GM23248 (cell line): ENCODE measurements at regions not wholly inside any gene's neighbourhood (a gene's known extent, or its start where the extent isn't known, plus 50 kb on each side); places are given as distances from the start of the nearest gene placed in this dataset.

Experiments
- DNase-seq: peaks from one replicate; pipeline ENCODE4 v3.0.0-alpha.2; 2015
- H2AFZ ChIP-seq: fragments of 200-600 bp; sonication (generic); 2 replicates; pipeline ENCODE4 v1.6.1; 2016; ENCODE audit warnings: antibody characterized with exemption
- H3F3A ChIP-seq: fragments of 200-600 bp; sonication (generic); 2 replicates; pipeline ENCODE4 v1.6.1; 2016; ENCODE audit warnings: mild to moderate bottlenecking, antibody characterized with exemption, mixed run types; ENCODE audit not compliant: insufficient read depth
- H3K27ac ChIP-seq: fragments of 200-600 bp; sonication (generic); 2 replicates; pipeline ENCODE4 v1.5.1; 2016; ENCODE audit warnings: mild to moderate bottlenecking
- H3K27me3 ChIP-seq: fragments of 200-600 bp; sonication (generic); replicated peaks from 2 replicates; pipeline ENCODE4 v1.6.1; 2016; ENCODE audit warnings: mild to moderate bottlenecking; ENCODE audit not compliant: insufficient read depth
- H3K36me3 ChIP-seq: fragments of 200-600 bp; sonication (generic); 2 replicates; pipeline ENCODE4 v1.6.1; 2016; ENCODE audit warnings: low read depth, mild to moderate bottlenecking
- H3K4me1 ChIP-seq: fragments of 200-600 bp; sonication (generic); 2 replicates; pipeline ENCODE4 v1.6.1; 2016; ENCODE audit warnings: mild to moderate bottlenecking; ENCODE audit not compliant: insufficient read depth
- H3K4me2 ChIP-seq: fragments of 200-600 bp; sonication (generic); one replicate; pipeline ENCODE4 v1.6.1; 2016; ENCODE audit warnings: mild to moderate bottlenecking; ENCODE audit not compliant: unreplicated experiment
- H3K4me3 ChIP-seq: fragments of 200-600 bp; sonication (generic); 2 replicates; pipeline ENCODE4 v1.5.1; 2016; ENCODE audit warnings: mild to moderate bottlenecking
- H3K79me2 ChIP-seq: fragments of 200-600 bp; sonication (generic); 2 replicates; pipeline ENCODE4 v1.6.1; 2016; ENCODE audit warnings: mild to moderate bottlenecking; ENCODE audit not compliant: insufficient read depth
- H3K9ac ChIP-seq: fragments of 200-600 bp; sonication (generic); 2 replicates; pipeline ENCODE4 v1.6.1; 2016; ENCODE audit warnings: mild to moderate bottlenecking
- H3K9me2 ChIP-seq: fragments of 200-600 bp; sonication (generic); 2 replicates; pipeline ENCODE4 v1.6.1; 2016; ENCODE audit warnings: mixed run types, mild to moderate bottlenecking, moderate library complexity; ENCODE audit not compliant: insufficient read depth
- H3K9me3 ChIP-seq: fragments of 200-600 bp; sonication (generic); one replicate; pipeline ENCODE4 v1.6.1; 2017; ENCODE audit warnings: low read depth
- H4K20me1 ChIP-seq: fragments of 200-600 bp; sonication (generic); 2 replicates; pipeline ENCODE4 v1.6.0; 2016; ENCODE audit not compliant: insufficient read depth
- EZH2 ChIP-seq: fragments of 200-600 bp; sonication (generic); IDR thresholded peaks from 2 replicates; pipeline ENCODE4 v1.6.1; 2018; ENCODE audit warnings: antibody characterized with exemption, mild to moderate bottlenecking; ENCODE audit not compliant: insufficient read depth, poor library complexity, severe bottlenecking
- EZH2phosphoT487 ChIP-seq: fragments of 200-600 bp; sonication (generic); IDR thresholded peaks from 2 replicates; pipeline ENCODE4 v1.6.1; 2018; ENCODE audit warnings: antibody characterized with exemption, moderate library complexity, mild to moderate bottlenecking, low read depth; ENCODE audit not compliant: insufficient read depth
- WGBS, 2 experiments: methylation state at CpG; one replicate each; pipeline ENCODE4 v1.1.6; 2015 to 2017; ENCODE audit warnings: low lambda C conversion rate in 2 of 2, low coverage in 1 of 2; ENCODE audit errors: missing lambda C conversion rate in 2 of 2; 5-methylcytosine and 5-hydroxymethylcytosine counted together
- in situ Hi-C: fragments of 300-500 bp; cut with MboI; formaldehyde crosslinking; loops from 2 replicates; pipeline ENCODE4 v1.15.0; 2020

GRCh38 chr18:61157451-61157850 is 175.8 kb upstream of the CDH20 start:
- Histone ChIP-seq H3K9ac (no peak overlapping the region), H3K27me3 (no peaks in the 10 kb centered on the region), H3K36me3 (no peaks in the 10 kb centered on the region), H3K79me2 (no peaks in the 10 kb centered on the region), H3K4me1 (no peaks in the 10 kb centered on the region), H3K9me2 (no peaks in the 10 kb centered on the region), H3K9me3 (no peaks in the 10 kb centered on the region), H3K4me3 (no peak overlapping the region), H2AFZ (no peak overlapping the region), H3K4me2 (no peak overlapping the region), H3F3A (no peaks in the 10 kb centered on the region), H4K20me1 (no peaks in the 10 kb centered on the region), H3K27ac (no peak overlapping the region)
- in situ Hi-C loops = no loop called here
- TF ChIP-seq EZH2 = no peak
- no peak for DNase-seq
- WGBS, 2 experiments = 60 to 65% methylated on average over 6 of the region's 6 CpGs

- Histone ChIP-seq H3F3A (no peaks in the 10 kb centered on the region), H2AFZ (no peak overlapping the region), H3K9ac (no peak overlapping the region), H3K27ac (no peak overlapping the region), H3K36me3 (no peaks in the 10 kb centered on the region), H3K4me1 (no peaks in the 10 kb centered on the region), H3K4me2 (no peak overlapping the region), H3K79me2 (no peaks in the 10 kb centered on the region), H3K9me3 (no peaks in the 10 kb centered on the region), H3K9me2 (no peaks in the 10 kb centered on the region), H4K20me1 (no peaks in the 10 kb centered on the region), H3K27me3 (no peaks in the 10 kb centered on the region), H3K4me3 (no peak overlapping the region)
- in situ Hi-C loops = no loop called here
- TF ChIP-seq EZH2phosphoT487 (no peak), EZH2 (no peak)
- WGBS, 2 experiments = 23 to 31% methylated on average over 4 of the region's 4 CpGs
- no peak for DNase-seq
Observed at GRCh38 chr18:61159246-61159645, 174.0 kb upstream of the CDH20 start.

- no peaks in the 10 kb centered on the region for H4K20me1 ChIP-seq
- no peaks in the 10 kb centered on the region for H3K79me2 ChIP-seq
- no peaks in the 10 kb centered on the region for H3K4me1 ChIP-seq
- H3K36me3 ChIP-seq = no peaks in the 10 kb centered on the region
- H3K9ac ChIP-seq = no peak overlapping the region
- H3K9me3 ChIP-seq = no peaks in the 10 kb centered on the region
- H2AFZ ChIP-seq = no peak overlapping the region
- no peaks in the 10 kb centered on the region for H3K9me2 ChIP-seq
- no peak overlapping the region for H3K4me3 ChIP-seq
- no peak overlapping the region for H3K4me2 ChIP-seq
- WGBS, 2 experiments = 50 to 65% methylated on average over 1 of the region's 1 CpG
- H3K27me3 ChIP-seq = no peaks in the 10 kb centered on the region
- no peaks in the 10 kb centered on the region for H3F3A ChIP-seq
- in situ Hi-C loops = no loop called here
- H3K27ac ChIP-seq = no peak overlapping the region
- TF ChIP-seq EZH2 (no peak), EZH2phosphoT487 (no peak)
- no peak for DNase-seq
Observed at GRCh38 chr18:61164321-61164720, 168.9 kb upstream of the CDH20 start.

- Histone ChIP-seq H3K27ac (no peak overlapping the region), H3K4me3 (no peak overlapping the region), H3K4me1 (no peaks in the 10 kb centered on the region), H3K36me3 (no peaks in the 10 kb centered on the region), H4K20me1 (no peaks in the 10 kb centered on the region), H3K9ac (no peak overlapping the region), H2AFZ (no peak overlapping the region), H3F3A (no peaks in the 10 kb centered on the region), H3K9me2 (no peaks in the 10 kb centered on the region), H3K79me2 (no peaks in the 10 kb centered on the region), H3K4me2 (no peak overlapping the region), H3K27me3 (no peaks in the 10 kb centered on the region), H3K9me3 (no peaks in the 10 kb centered on the region)
- 24 to 37% methylated on average over 1 of the region's 1 CpG for WGBS, 2 experiments
- TF ChIP-seq EZH2phosphoT487 = no peak
- no peak for TF ChIP-seq EZH2
- DNase-seq = no peak
- in situ Hi-C loops = no loop called here
Observed at GRCh38 chr18:61167902-61168301, 165.3 kb upstream of the CDH20 start.

GRCh38 chr18:61169386-61169785 is 163.8 kb upstream of the CDH20 start:
- Histone ChIP-seq H3K9ac (no peak overlapping the region), H2AFZ (no peak overlapping the region), H3K9me3 (no peaks in the 10 kb centered on the region), H4K20me1 (no peaks in the 10 kb centered on the region), H3K27me3 (no peaks in the 10 kb centered on the region), H3F3A (no peaks in the 10 kb centered on the region), H3K36me3 (no peaks in the 10 kb centered on the region), H3K9me2 (no peaks in the 10 kb centered on the region), H3K4me3 (no peak overlapping the region), H3K27ac (no peak overlapping the region), H3K4me1 (no peaks in the 10 kb centered on the region), H3K4me2 (no peak overlapping the region), H3K79me2 (no peaks in the 10 kb centered on the region)
- in situ Hi-C loops = no loop called here
- DNase-seq = no peak
- WGBS, 2 experiments = 69 to 70% methylated on average over 4 of the region's 4 CpGs
- TF ChIP-seq EZH2phosphoT487 (no peak), EZH2 (no peak)
